Activated CD4-positive, alpha-beta T cell treated with anti-CD3 and anti-CD28 coated beads for 24 hours (primary cell): ENCODE measurements at regions not wholly inside any gene's neighbourhood (a gene's known extent, or its start where the extent isn't known, plus 50 kb on each side); places are given as distances from the start of the nearest gene placed in this dataset.

Experiments
- DNase-seq, 2 donors: peaks; one replicate each; pipeline ENCODE4 v3.0.0-alpha.2; 2020; ENCODE audit warnings: low read depth in 2 of 2

DNA sequence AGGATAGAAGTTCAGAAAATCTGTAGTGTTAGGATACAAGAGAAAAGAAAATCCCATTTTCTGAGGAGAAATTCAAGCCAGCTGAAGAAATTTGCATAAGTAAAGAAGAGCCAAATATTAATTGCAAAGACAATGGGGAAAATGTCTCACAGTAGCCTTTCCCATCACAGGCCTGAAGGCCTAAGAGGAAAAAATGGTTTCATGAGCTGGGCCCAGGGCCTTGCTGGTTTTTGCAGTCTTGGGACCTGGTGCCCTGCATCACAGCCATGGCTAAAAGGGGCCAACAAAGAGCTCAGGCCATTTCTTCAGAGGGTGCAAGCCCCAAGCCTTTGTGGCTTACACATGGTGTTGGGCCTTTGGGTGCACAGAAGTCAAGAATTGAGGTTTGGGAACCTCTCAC is 413.6 kb upstream of the CYRIA start:
- DNase-seq, result no peak

DNA sequence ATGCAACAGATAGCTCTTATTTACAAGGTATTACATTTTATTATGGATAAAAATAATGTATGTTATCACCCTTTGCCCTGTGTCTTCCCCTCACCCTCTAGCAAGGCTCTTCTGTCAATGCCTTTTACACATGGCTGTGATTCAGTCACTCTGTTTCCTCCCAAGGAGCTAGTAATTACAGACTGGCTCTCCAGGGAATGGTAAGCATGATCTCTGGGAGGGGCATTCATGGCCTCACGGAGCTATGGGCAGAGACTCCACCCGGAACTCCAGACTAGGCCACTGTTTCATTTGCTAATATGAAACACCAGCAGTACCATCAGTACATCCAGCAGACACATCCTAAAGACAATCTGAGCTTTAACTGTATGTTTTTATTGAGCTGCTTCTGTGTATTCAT is 410.9 kb upstream of the CYRIA start:
- DNase-seq, result no peak

- DNase-seq, result no peak
Measured at GRCh38 chr2:17070711-17071110, 405.1 kb upstream of the CYRIA start.

GRCh38 chr2:17069564-17069963 is 403.9 kb upstream of the CYRIA start:
- no peak for DNase-seq

- no peak for DNase-seq
Measured at GRCh38 chr2:17068021-17068420, 402.4 kb upstream of the CYRIA start.

- no peak for DNase-seq
Measured at GRCh38 chr2:17065536-17065935, 399.9 kb upstream of the CYRIA start.

DNA sequence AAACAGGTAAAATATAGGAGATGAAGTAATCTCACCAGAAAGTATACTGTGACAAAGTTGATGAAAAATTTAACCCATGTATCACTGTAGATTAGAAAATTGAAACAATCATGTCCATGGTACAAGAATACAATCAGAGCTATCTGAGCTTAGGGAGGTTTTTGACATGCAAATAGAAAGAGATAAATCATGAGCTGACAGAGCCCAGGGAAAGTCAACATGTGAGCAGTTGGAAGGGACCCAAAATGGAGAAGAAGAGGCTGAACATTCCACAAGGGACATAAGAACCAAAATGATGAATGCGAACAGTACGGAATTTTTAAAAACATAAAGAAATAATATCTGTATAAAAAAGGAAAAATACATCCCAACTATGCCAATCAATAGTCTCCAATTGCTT is 395.4 kb upstream of the CYRIA start:
- DNase-seq, result no peak

GRCh38 chr2:17059458-17059857 is 393.8 kb upstream of the CYRIA start:
- no peak for DNase-seq

- DNase-seq, result no peak
Measured at GRCh38 chr2:17058772-17059402, 393.3 kb upstream of the CYRIA start.

DNA sequence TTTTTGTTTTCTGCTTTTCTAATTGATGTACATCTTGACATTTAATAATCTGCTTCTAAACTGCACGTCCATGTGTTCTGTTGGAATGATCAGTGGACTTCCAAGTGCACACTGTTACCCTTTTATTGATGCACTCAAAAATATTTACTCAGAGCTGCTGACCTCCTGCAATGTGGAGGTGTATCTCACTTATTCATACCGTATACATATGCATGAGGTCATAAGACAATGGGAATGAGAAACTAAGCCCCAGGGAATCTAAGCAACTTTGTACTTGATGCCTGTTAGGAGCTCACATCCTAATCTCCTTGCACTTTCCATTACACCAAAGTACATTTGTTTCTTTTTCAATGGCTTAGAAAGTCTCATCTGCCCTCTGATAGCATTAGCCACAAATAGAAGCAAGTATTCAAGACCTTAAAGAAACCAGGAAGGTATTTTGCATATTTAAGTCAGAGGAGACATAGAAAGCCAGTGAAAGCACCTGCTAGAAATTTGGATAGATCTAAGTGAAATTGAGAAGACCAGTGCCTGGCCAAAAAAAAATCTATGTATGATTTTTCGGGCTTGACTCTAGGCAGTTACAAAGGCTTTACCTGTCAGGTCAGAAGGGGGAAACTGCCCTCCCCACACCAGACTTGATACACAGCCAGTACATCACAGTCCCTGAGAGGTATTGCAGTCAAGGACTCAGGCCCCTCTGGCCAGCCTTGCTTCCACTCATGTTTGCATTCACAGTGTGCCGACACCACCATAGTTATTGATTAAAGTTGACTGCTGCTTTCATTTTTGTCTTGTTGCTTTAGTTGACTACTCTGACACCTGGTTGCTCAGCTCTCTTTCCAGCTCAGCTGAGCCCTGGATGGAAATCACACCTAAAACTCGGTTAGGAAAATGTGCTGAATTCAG is 391.7 kb upstream of the CYRIA start:
- DNase-seq, result no peak

- no peak for DNase-seq
Measured at GRCh38 chr2:17056236-17056635, 390.6 kb upstream of the CYRIA start.

DNA sequence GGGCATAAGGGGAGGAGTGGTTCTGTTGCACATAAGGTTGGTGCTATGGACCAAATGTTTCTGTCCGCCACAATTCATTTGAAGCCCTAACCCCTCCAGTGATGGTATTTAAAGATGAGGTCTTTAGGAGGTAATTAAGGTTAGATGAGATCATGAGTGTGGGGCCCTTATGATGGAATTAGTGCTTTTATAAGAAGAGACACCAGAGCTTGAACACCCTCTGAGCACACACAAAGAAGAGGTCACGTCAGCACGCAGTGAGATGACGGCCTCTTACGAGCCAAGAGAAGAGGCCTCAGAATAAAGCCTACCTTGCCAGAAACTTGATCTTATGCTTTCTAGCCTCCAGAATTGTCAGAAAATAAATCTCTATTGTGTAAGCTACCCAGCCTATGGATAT is 386.4 kb upstream of the CYRIA start:
- no peak for DNase-seq

DNA sequence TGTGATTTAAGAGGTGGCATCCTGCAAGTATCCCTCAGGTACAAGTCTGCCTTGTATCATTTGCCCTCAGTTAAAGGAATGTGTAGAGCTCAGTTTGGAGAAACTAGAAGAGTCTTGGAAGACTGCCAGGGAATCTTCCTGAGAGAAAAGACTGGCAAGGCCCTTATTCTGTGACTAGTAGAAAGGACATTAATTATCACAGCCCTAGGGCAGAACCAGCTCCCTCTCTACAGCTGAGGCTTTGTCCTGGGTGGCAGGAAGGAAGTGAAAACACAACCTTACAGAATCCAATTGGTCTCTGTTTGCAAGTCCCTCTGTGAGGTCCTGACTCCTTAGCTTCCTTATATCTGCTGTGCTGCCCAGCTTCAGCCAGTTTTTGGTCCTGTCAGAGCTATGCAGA is 385.9 kb upstream of the CYRIA start:
- DNase-seq, result no peak

GRCh38 chr2:17043173-17043572 is 377.5 kb upstream of the CYRIA start:
- DNase-seq, result no peak

- DNase-seq, result no peak
Measured at GRCh38 chr2:17036361-17036760, 370.7 kb upstream of the CYRIA start.

DNA sequence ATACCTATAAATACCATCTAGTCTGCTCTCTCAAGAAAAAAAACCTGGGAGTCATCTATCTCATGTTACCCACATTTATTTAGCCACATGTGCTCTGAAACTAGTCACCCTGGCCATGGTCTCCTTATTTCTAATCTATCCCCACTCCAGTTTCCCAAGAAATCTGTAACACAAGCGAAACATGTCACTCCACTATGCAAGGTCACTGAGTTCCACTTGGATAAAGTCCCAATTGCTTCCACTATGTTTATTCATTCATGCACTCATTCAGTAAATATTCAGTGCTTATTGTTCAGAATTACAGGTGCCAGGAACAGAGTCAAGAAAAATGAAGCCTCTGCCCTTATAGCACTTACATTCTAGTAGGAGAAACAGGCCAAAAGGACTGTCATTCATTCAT is 369.4 kb upstream of the CYRIA start:
- no peak for DNase-seq

- DNase-seq, result no peak
Measured at GRCh38 chr2:17030047-17030446, 364.4 kb upstream of the CYRIA start.

GRCh38 chr2:17012297-17012696 is 346.7 kb upstream of the CYRIA start:
- DNase-seq, result no peak

GRCh38 chr2:17010104-17010503 is 344.5 kb upstream of the CYRIA start:
- no peak for DNase-seq

- DNase-seq, result no peak
Measured at GRCh38 chr2:17000184-17000482, 334.5 kb upstream of the CYRIA start.

- DNase-seq, result no peak
Measured at GRCh38 chr2:16999347-17000183, 333.9 kb upstream of the CYRIA start.

DNA sequence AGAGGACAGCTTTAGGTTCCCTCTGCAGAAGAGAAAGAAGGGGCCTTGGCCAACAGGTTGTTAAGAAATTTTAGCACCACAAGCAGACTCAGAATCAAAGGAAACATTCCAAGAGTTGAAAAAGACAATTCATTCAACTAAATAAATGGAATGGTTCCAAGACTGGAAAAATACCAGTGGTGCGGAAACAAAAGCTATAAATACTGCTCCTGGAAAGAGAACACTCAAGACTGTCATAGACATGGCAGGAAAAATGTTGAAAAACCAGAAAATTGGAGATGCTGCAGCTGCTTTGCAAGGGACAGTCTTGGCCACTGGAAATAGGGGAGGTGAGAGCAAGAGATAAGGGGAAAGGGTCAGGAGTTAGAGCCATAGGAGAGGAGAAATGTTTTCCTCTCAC is 312.7 kb upstream of the CYRIA start:
- DNase-seq, result no peak

- DNase-seq, result no peak
Measured at GRCh38 chr2:16974688-16975087, 309.1 kb upstream of the CYRIA start.
